HL-60 (cell line): ENCODE measurements at regions not wholly inside any gene's neighbourhood (a gene's known extent, or its start where the extent isn't known, plus 50 kb on each side); places are given as distances from the start of the nearest gene placed in this dataset.

Experiments
- CTCF ChIP-seq: IDR thresholded peaks from one replicate; pipeline ENCODE4 v1.5.1; 2011; ENCODE audit warnings: low read length, control low read depth, inconsistent platforms; ENCODE audit not compliant: insufficient read depth
- GABPA ChIP-seq: IDR thresholded peaks from 2 replicates; pipeline ENCODE4 v1.6.1; 2012; ENCODE audit warnings: low read depth
- POLR2AphosphoS5 ChIP-seq: IDR thresholded peaks from 2 replicates; pipeline ENCODE4 v1.6.1; 2012; ENCODE audit warnings: low read depth
- REST ChIP-seq: IDR thresholded peaks from 2 replicates; pipeline ENCODE4 v1.6.1; 2012; ENCODE audit warnings: low read depth; ENCODE audit not compliant: insufficient replicate concordance
- SPI1 ChIP-seq: IDR thresholded peaks from 2 replicates; pipeline ENCODE4 v1.6.1; 2012; ENCODE audit warnings: low read depth, mild to moderate bottlenecking, borderline replicate concordance

GRCh38 chr4:63729519-63729918 lies 679.7 kb downstream of the TECRL start:
- TF ChIP-seq REST = no peak
- TF ChIP-seq CTCF = no peak
- no peak for TF ChIP-seq POLR2AphosphoS5
- TF ChIP-seq GABPA = no peak
- TF ChIP-seq SPI1 = no peak
